HepG2 (cell line): ENCODE measurements at regions not wholly inside any gene's neighbourhood (a gene's known extent, or its start where the extent isn't known, plus 50 kb on each side); places are given as distances from the start of the nearest gene placed in this dataset.

Experiments
- ATAC-seq: fragments of 200-7000 bp; cut with Tn5 transposase; 3 replicates; pipeline ENCODE4 v1.9.1; 2020; ENCODE audit warnings: mild to moderate bottlenecking, moderate library complexity
- BruUV-seq: library from RNA; stranded (reverse); fragments of 400-500 nt; replicated peaks from 2 replicates; lab custom pipeline; 2021; lab: Mats Ljungman, UMichigan
- CTCF ChIA-PET: fragments of 300-600 bp; formaldehyde crosslinking; extraction: SDS; loops from one replicate; lab custom pipeline; 2021; ENCODE audit warnings: low total read pairs, inconsistent platforms, low intra/inter-chr PET ratio; lab: Yijun Ruan, JAX
- POLR2A ChIA-PET: fragments of 350-600 bp; sonication (Branson Sonifier 250); formaldehyde crosslinking; loops from one replicate; lab custom pipeline; 2020; ENCODE audit warnings: antibody characterized with exemption, inconsistent platforms; lab: Yijun Ruan, JAX
- DNase-seq: peaks from one replicate; pipeline ENCODE4 v3.0.0-alpha.2; 2015; ENCODE audit warnings: low spot score
- FAIRE-seq: peaks from 3 replicates; lab custom pipeline; 2011; peaks lifted over from hg19 to GRCh38; lab: Jason Lieb, UNC
- H2AFZ ChIP-seq: one replicate; pipeline ENCODE4 v1.6.1; 2011; ENCODE audit warnings: low read length, inconsistent platforms
- H3K27ac ChIP-seq: fragments of 300-600 bp; 3 replicates; pipeline ENCODE4 v1.8.0; 2011; ENCODE audit warnings: mixed run types, mild to moderate bottlenecking, mixed read lengths, low read length, inconsistent platforms; ENCODE audit not compliant: insufficient read depth; ENCODE audit errors: extremely low read length
- H3K27me3 ChIP-seq, 2 experiments: fragments of 200-600 bp in 1 of 2; 2 replicates in 1 of 2; 3 replicates in 1 of 2; pipeline versions ENCODE4 v1.6.0 to v1.8.0; 2011; ENCODE audit warnings: low read length in 2 of 2, mild to moderate bottlenecking in 2 of 2, moderate library complexity in 2 of 2, inconsistent platforms in 1 of 2; ENCODE audit not compliant: insufficient read depth in 2 of 2, control insufficient read depth in 1 of 2
- H3K36me3 ChIP-seq, 2 experiments: fragments of 200-600 bp in 1 of 2; replicated peaks in 1 of 2; 2 replicates in 1 of 2; 3 replicates in 1 of 2; pipeline versions ENCODE4 v1.5.1 to v1.8.0; 2011; ENCODE audit warnings: low read length in 2 of 2, inconsistent platforms in 1 of 2; ENCODE audit not compliant: insufficient read depth in 2 of 2, control insufficient read depth in 1 of 2
- H3K4me1 ChIP-seq: 2 replicates; pipeline ENCODE4 v1.5.1; 2012; ENCODE audit warnings: low read length, inconsistent platforms; ENCODE audit not compliant: insufficient read depth
- H3K4me2 ChIP-seq: 2 replicates; pipeline ENCODE4 v1.6.0; 2011; ENCODE audit warnings: low read depth, low read length, inconsistent platforms
- H3K4me3 ChIP-seq, 3 experiments: fragments of 200-600 bp in 1 of 3; sonication (generic), shearing (Covaris generic) in 1 of 3; replicated peaks in 1 of 3; 2 replicates each; pipeline ENCODE4 v1.5.1; 2011 to 2016; ENCODE audit warnings: low read length in 3 of 3, inconsistent platforms in 2 of 3, low read depth in 2 of 3, mild to moderate bottlenecking in 2 of 3, control low read depth in 1 of 3, mixed read lengths in 1 of 3; ENCODE audit not compliant: insufficient read depth in 1 of 3
- H3K79me2 ChIP-seq: one replicate; pipeline ENCODE4 v1.6.1; 2011; ENCODE audit warnings: low read length, inconsistent platforms; ENCODE audit not compliant: insufficient read depth
- H3K9ac ChIP-seq: 2 replicates; pipeline ENCODE4 v1.6.0; 2011; ENCODE audit warnings: mild to moderate bottlenecking, low read depth, low read length, inconsistent platforms; ENCODE audit not compliant: insufficient read depth
- H3K9me3 ChIP-seq: 2 replicates; pipeline ENCODE4 v1.5.1; 2012; ENCODE audit warnings: mild to moderate bottlenecking, low read length
- H4K20me1 ChIP-seq: 2 replicates; pipeline ENCODE4 v1.6.0; 2011; ENCODE audit warnings: inconsistent platforms, mild to moderate bottlenecking, low read length, moderate library complexity; ENCODE audit not compliant: insufficient read depth
- MAFK ChIP-seq, 2 experiments: IDR thresholded peaks in 1 of 2; conservative IDR thresholded peaks in 1 of 2; 2 replicates each; pipeline ENCODE4 v1.6.1; 2011; ENCODE audit warnings: improper control_type of control experiment in 2 of 2, low read length in 2 of 2
- REST ChIP-seq, 2 experiments: IDR thresholded peaks; 2 replicates each; pipeline ENCODE4 v1.6.1; 2011 to 2012; ENCODE audit warnings: low read length in 2 of 2, borderline replicate concordance in 1 of 2, low read depth in 1 of 2, mild to moderate bottlenecking in 1 of 2, moderate library complexity in 1 of 2
- WGBS: methylation state at CpG from one replicate; pipeline ENCODE4 v1.1.6; 2017; ENCODE audit warnings: low lambda C conversion rate; 5-methylcytosine and 5-hydroxymethylcytosine counted together
- in situ Hi-C: cut with HindIII; loops from 2 replicates; pipeline ENCODE4 v1.10.0; 2017; ENCODE audit warnings: low pct_unique_long_range_greater_than_20kb; ENCODE audit not compliant: extremely low pct_ligation_motif_present
- intact Hi-C: fragments of 100-400 bp; cut with micrococcal nuclease; formaldehyde crosslinking; loops from one replicate; pipeline ENCODE4 v1.10.0; 2022; ENCODE audit not compliant: unreplicated experiment

- in situ Hi-C loops (no loop called here), intact Hi-C loops (no loop called here)
- no peaks in the 10 kb centered on the region for H4K20me1 ChIP-seq
- H3K4me2 ChIP-seq = no peak overlapping the region
- H3K27ac ChIP-seq = no peak overlapping the region
- BruUV-seq = no TSS peak
- CTCF ChIA-PET = no interaction called here
- ATAC-seq (no peak), DNase-seq (no peak), FAIRE-seq (no peak)
- TF ChIP-seq REST (IDR thresholded peaks at IDR 0.05; ENCODE audit: borderline replicate concordance in 1 of 2, low read depth in 1 of 2, low read length in 2 of 2) (no peak), MAFK (conservative IDR thresholded peaks at IDR 0.05 in 1 of 2, IDR thresholded peaks at IDR 0.05 in 1 of 2; ENCODE audit: low read length in 2 of 2) (peak in 1 of 2 experiments; percentile 66; a peak in 2 of 4 replicates)
- H3K36me3 ChIP-seq = no peaks in the 10 kb centered on the region
- WGBS = 49% methylated on average over 15 of the region's 15 CpGs
- no peak overlapping the region for H2AFZ ChIP-seq
- H3K4me1 ChIP-seq = no peaks in the 10 kb centered on the region
- POLR2A ChIA-PET = no interaction called here
- no peak overlapping the region for H3K9ac ChIP-seq
- H3K27me3 ChIP-seq = peaks cover 1 to 5% of the 10 kb centered on the region in 2 experiments; a peak in 1 of 5 replicates
- no peaks in the 10 kb centered on the region for H3K9me3 ChIP-seq
- no peaks in the 10 kb centered on the region for H3K79me2 ChIP-seq
- H3K4me3 ChIP-seq = no peak overlapping the region
These were observed 102.7 kb downstream of the TENT5C start for GRCh38 chr1:117708323-117709248.
